Thoracic aorta (tissue), 2 donors: ENCODE measurements at regions not wholly inside any gene's neighbourhood (a gene's known extent, or its start where the extent isn't known, plus 50 kb on each side); places are given as distances from the start of the nearest gene placed in this dataset.
A peak's percentile ranks its signal among the peaks of the same experiment; 100 is the strongest.
"Not testable (repeated sequence)": the region's sequence is repeated elsewhere in the genome, so short reads cannot be mapped to it uniquely, and the experiment has no call there.

Source experiments
- ATAC-seq: fragments of 150-250 bp; one replicate; pipeline ENCODE4 v1.8.0; 2017; ENCODE audit warnings: low read depth; ENCODE audit not compliant: insufficient number of reproducible peaks, low FRiP score
- DNase-seq: peaks from one replicate; pipeline ENCODE4 v3.0.0-alpha.2; 2020; ENCODE audit warnings: low spot score
- H3K27ac ChIP-seq, 2 donors: fragments of 200-600 bp; sonication (generic); 1 replicate in 1 of 2; 2 replicates in 1 of 2; pipeline ENCODE4 v1.5.1; 2016; ENCODE audit warnings: mild to moderate bottlenecking in 2 of 2, moderate library complexity in 2 of 2
- H3K27me3 ChIP-seq: fragments of 200-600 bp; sonication (generic); replicated peaks from 2 replicates; pipeline ENCODE4 v1.6.0; 2016; ENCODE audit warnings: mild to moderate bottlenecking; ENCODE audit not compliant: insufficient read depth
- H3K36me3 ChIP-seq: fragments of 200-600 bp; sonication (generic); one replicate; pipeline ENCODE4 v1.5.1; 2016
- H3K4me1 ChIP-seq, 2 donors: fragments of 200-600 bp; sonication (generic); 1 replicate in 1 of 2; 2 replicates in 1 of 2; pipeline versions ENCODE4 v1.5.1 to v1.6.0; 2016; ENCODE audit warnings: low read depth in 2 of 2, mild to moderate bottlenecking in 1 of 2; ENCODE audit not compliant: control insufficient read depth in 1 of 2
- H3K4me3 ChIP-seq: fragments of 200-600 bp; sonication (generic); 2 replicates; pipeline ENCODE4 v1.5.1; 2016; ENCODE audit warnings: mild to moderate bottlenecking
- H3K9me3 ChIP-seq: fragments of 200-600 bp; sonication (generic); 2 replicates; pipeline ENCODE4 v1.5.1; 2016
- TF ChIP-seq, protein P1 (sequence below): fragments of 200-600 bp; sonication (generic); IDR thresholded peaks from one replicate; pipeline ENCODE4 v1.5.1; 2019; ENCODE audit warnings: antibody characterized with exemption

DNA sequence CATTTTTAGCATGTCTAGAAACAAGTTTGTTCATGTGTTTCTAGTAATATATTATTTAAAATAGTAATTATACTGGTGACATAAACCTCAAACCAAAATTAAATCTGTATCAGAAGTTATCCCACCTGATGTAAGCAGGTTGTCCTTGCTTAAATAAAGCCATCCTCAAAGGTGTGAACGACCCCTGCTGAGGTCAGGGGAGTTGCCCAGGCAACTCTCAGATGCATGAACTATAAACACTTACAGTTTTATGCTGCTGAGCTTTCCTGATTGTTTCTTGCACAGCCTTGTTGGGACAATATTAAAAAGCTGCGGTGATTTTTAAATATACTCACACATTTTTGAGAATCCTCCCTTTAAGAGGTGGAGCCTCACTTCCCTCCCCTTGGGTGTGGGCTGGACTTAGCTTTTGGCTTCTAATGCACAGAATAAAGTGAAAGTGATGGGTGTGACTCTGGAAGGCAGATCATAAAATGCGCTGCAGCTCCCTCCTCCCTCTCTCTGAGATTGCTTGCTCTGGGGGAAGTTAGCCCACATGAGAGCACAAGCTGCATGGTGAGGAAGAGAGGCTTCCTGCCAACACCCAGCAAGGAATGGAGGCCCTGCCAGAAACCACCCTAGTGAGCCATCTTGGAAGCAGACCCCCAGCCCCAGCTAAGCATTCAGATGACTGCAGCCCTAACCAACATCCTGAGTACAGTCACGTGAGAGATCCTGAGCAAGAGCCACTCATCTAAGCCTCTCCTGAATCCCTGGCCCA lies 152.7 kb downstream of the SKIDA1 start:
- peaks cover 11 to 13% of the 10 kb centered on the region in 2 donors for H3K4me1 ChIP-seq
- H3K9me3 ChIP-seq = no peaks in the 10 kb centered on the region
- TF ChIP-seq, protein P1, sequence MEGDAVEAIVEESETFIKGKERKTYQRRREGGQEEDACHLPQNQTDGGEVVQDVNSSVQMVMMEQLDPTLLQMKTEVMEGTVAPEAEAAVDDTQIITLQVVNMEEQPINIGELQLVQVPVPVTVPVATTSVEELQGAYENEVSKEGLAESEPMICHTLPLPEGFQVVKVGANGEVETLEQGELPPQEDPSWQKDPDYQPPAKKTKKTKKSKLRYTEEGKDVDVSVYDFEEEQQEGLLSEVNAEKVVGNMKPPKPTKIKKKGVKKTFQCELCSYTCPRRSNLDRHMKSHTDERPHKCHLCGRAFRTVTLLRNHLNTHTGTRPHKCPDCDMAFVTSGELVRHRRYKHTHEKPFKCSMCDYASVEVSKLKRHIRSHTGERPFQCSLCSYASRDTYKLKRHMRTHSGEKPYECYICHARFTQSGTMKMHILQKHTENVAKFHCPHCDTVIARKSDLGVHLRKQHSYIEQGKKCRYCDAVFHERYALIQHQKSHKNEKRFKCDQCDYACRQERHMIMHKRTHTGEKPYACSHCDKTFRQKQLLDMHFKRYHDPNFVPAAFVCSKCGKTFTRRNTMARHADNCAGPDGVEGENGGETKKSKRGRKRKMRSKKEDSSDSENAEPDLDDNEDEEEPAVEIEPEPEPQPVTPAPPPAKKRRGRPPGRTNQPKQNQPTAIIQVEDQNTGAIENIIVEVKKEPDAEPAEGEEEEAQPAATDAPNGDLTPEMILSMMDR = no peak
- peak; percentile 65 for ATAC-seq
- peak overlapping the region in 1 of 2 donors; percentile 35 for H3K27ac ChIP-seq
- no peaks in the 10 kb centered on the region for H3K36me3 ChIP-seq
- H3K27me3 ChIP-seq = no peaks in the 10 kb centered on the region
- H3K4me3 ChIP-seq = peak overlapping the region; percentile 60
- peak; percentile 2 for DNase-seq

DNA sequence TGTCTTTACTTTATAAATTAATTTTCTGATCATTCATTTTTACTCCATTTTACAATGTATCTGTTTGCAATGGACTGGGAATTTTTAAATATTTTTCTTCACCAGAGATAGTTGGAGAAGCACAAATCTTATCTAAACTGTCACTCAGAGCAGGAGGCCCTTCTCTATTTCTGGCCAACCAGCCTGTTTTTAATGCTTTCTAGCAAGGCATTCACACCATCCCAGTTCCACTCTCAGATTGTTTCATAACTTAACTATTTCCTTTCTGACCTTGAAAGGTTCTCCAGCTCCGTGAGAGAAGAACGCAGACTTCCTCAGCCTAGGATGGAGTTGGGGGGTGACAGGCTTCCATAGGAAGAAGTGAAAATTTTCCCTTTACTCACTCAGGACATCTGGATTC lies 155.8 kb downstream of the SKIDA1 start:
- Histone ChIP-seq H3K4me3 (no peak overlapping the region), H3K9me3 (no peaks in the 10 kb centered on the region), H3K27ac (no peak overlapping the region), H3K4me1 (peaks cover 11 to 14% of the 10 kb centered on the region in 2 donors), H3K27me3 (no peaks in the 10 kb centered on the region), H3K36me3 (no peaks in the 10 kb centered on the region)
- TF ChIP-seq, protein P1 = no peak
- no peak for DNase-seq
- ATAC-seq = no peak

DNA sequence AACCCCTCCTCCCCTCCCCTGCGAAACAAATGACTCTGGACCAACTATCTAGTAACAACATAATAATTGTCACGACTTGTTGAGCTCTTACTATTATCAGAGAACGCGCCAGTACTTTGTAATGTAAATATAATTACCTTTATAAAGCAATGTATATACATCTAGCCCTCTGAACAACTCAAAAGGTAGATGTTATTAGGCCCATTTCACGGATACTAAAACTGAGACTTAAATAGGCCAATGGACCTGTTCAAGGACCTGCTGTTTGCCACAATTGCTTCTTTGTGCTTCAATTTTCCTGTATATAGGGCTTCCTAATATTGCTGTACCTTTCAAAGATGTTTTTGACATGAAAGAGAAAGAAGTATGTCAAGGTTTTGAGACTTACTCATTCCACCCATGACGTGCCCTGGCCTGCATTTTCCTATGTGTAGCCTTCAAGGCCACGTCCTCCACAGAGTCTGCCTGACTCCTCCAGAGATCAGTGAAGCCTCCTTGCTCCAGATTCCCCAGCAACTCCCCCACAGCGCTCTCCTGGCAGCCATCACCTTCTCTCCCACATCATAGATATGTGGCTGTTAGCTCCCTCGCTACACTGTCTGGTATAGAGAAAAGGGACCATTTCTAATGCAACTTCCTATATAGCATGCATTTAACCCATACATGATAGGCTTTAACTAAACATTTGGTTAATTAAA lies 156.6 kb downstream of the SKIDA1 start:
- peaks cover 17 to 22% of the 10 kb centered on the region in 2 donors for H3K4me1 ChIP-seq
- ATAC-seq = no peak
- no peak for DNase-seq
- no peaks in the 10 kb centered on the region for H3K27me3 ChIP-seq
- H3K27ac ChIP-seq = no peak overlapping the region
- TF ChIP-seq, protein P1 = no peak
- no peaks in the 10 kb centered on the region for H3K9me3 ChIP-seq
- no peaks in the 10 kb centered on the region for H3K36me3 ChIP-seq
- H3K4me3 ChIP-seq = no peak overlapping the region

DNA sequence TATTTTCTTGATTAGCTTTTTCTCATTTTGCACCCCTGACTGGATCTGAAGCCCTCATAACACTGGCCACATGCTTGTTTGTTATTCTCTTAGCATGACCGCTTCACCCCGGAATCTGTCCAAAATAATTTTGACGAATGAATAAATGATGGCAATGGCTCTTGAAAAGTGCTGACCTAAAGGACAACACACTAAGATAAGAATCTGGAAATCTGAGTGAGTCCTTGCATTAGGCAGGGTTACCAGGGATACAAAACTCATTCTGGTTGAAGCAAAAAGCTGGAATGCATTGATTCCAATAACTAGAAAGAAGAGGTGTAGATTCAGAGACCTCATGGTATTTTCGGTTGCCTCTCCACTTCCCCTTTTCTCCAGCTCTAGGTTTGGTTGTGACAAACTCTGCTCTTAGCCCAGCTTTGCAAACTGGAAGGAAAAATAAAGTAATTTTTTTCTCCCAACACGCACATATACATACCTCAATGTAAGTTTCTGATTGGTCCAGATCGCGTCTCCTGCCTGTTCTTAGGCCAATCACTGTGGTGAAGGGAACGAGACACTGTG lies 157.4 kb downstream of the SKIDA1 start:
- ATAC-seq = no peak
- no peak for DNase-seq
- H3K4me1 ChIP-seq = peaks cover 14 to 22% of the 10 kb centered on the region in 2 donors
- H3K27ac ChIP-seq = no peak overlapping the region
- H3K9me3 ChIP-seq = no peaks in the 10 kb centered on the region
- no peaks in the 10 kb centered on the region for H3K36me3 ChIP-seq
- TF ChIP-seq, protein P1 = no peak
- H3K4me3 ChIP-seq = no peak overlapping the region
- no peaks in the 10 kb centered on the region for H3K27me3 ChIP-seq

DNA sequence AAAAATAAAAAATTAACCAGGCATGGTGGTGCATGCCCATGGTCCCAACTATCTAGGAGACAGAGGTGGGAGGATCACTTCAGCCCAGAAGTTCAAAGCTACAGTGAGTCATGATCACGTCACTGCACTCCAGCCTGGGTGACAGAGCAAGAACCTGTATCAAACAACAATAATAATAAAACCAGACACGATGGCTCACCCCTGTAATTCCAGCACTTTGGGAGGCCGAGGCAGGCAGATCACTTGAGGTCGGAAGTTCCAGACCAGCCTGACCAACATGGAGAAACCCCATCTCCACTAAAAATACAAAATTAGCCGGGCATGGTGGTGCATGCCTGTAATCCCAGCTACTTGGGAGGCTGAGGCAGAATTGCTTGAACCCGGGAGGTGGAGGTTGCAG lies 159.4 kb downstream of the SKIDA1 start:
- H3K4me3 ChIP-seq, H3K36me3 ChIP-seq, DNase-seq, H3K9me3 ChIP-seq, ATAC-seq, H3K27ac ChIP-seq, H3K27me3 ChIP-seq: not testable (repeated sequence)
- peaks cover 5 to 12% of the 10 kb centered on the region in 2 donors for H3K4me1 ChIP-seq
